ENCODE measurements at regions not wholly inside any gene's neighbourhood (a gene's known extent, or its start where the extent isn't known, plus 50 kb on each side); places are given as distances from the start of the nearest gene placed in this dataset.
A peak's percentile ranks its signal among the peaks of the same experiment; 100 is the strongest.

DNA sequence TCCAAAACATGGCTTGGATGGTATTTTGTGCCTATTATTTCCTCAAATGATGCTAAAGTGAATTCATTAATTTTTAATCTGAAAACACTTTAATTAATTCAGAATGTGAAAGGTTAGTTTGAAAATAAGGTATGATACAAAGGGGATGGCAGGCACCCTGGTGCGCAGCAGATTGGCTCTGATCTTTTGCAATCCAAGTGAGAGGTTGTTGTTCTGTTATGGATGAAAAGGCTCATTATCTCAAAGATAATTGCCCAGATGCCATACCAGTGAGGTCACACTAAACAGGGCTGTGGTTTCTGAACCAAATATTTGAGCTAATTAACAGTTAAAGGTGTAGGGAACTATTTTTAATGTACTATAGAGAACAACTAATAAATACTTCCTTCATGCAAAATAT is 504.9 kb downstream of the RAPGEF2 start:
- Histone ChIP-seq H3K27me3 (ENCODE audit: insufficient read depth, low read length) (no peaks in the 10 kb centered on the region), H3K27ac (ENCODE audit: low read depth, low read length) (no peak overlapping the region), H3K9ac (ENCODE audit: low read length) (no peak overlapping the region), H3K9me2 (ENCODE audit: insufficient read depth) (no peaks in the 10 kb centered on the region), H3K36me3 (ENCODE audit: control insufficient read depth in 1 of 2, insufficient read depth in 2 of 2, low read length in 2 of 2) (no peaks in the 10 kb centered on the region), H2AFZ (ENCODE audit: low read depth, low read length, poor library complexity, severe bottlenecking) (no peak overlapping the region), H3K79me2 (ENCODE audit: insufficient read depth, low read length) (no peaks in the 10 kb centered on the region), H4K20me1 (ENCODE audit: insufficient read depth) (no peaks in the 10 kb centered on the region), H3K9me3 (ENCODE audit: control insufficient read depth in 1 of 2, insufficient read depth in 1 of 2, low read depth in 1 of 2, low read length in 2 of 2) (no peaks in the 10 kb centered on the region), H3K4me2 (ENCODE audit: low read length) (peak overlapping the region; percentile 5; the same call in 1 of the 2 replicates), H3K4me1 (ENCODE audit: control insufficient read depth in 1 of 2, insufficient read depth in 2 of 2, low read length in 2 of 2) (peaks cover 5 to 16% of the 10 kb centered on the region in 2 experiments; a peak in 2 of 4 replicates), H3K4me3 (replicated peaks in 1 of 2; ENCODE audit: low read depth in 1 of 2, low read length in 2 of 2) (no peak overlapping the region)
- intact Hi-C loops (cut with micrococcal nuclease): no loop called here
- DNase-seq (ENCODE audit: low read depth, low spot score) (no peak), ATAC-seq (peak; percentile 54)
- CTCF ChIA-PET: interaction anchor here (0.8 kb wide), 1 partner anchor 157 kb away, joined by 3 read pairs; no protein-coding TSS in a partner anchor
- RAD21 ChIA-PET (ENCODE audit: low non-redundant PET in 1 of 2, low total read pairs in 2 of 2, uncharacterized antibody in 2 of 2, unreplicated experiment in 2 of 2): no interaction called here
- POLR2A ChIA-PET: no interaction called here
- no peak for TF ChIP-seq JUND (IDR thresholded peaks at IDR 0.05)
- TF ChIP-seq, protein P1, sequence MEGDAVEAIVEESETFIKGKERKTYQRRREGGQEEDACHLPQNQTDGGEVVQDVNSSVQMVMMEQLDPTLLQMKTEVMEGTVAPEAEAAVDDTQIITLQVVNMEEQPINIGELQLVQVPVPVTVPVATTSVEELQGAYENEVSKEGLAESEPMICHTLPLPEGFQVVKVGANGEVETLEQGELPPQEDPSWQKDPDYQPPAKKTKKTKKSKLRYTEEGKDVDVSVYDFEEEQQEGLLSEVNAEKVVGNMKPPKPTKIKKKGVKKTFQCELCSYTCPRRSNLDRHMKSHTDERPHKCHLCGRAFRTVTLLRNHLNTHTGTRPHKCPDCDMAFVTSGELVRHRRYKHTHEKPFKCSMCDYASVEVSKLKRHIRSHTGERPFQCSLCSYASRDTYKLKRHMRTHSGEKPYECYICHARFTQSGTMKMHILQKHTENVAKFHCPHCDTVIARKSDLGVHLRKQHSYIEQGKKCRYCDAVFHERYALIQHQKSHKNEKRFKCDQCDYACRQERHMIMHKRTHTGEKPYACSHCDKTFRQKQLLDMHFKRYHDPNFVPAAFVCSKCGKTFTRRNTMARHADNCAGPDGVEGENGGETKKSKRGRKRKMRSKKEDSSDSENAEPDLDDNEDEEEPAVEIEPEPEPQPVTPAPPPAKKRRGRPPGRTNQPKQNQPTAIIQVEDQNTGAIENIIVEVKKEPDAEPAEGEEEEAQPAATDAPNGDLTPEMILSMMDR (IDR thresholded peaks at IDR 0.05 in 2 of 3, conservative IDR thresholded peaks at IDR 0.05 in 1 of 3; ENCODE audit: borderline replicate concordance in 1 of 3, insufficient read depth in 1 of 3, low read depth in 2 of 3, low read length in 2 of 3): no peak
- TF ChIP-seq, protein P2, sequence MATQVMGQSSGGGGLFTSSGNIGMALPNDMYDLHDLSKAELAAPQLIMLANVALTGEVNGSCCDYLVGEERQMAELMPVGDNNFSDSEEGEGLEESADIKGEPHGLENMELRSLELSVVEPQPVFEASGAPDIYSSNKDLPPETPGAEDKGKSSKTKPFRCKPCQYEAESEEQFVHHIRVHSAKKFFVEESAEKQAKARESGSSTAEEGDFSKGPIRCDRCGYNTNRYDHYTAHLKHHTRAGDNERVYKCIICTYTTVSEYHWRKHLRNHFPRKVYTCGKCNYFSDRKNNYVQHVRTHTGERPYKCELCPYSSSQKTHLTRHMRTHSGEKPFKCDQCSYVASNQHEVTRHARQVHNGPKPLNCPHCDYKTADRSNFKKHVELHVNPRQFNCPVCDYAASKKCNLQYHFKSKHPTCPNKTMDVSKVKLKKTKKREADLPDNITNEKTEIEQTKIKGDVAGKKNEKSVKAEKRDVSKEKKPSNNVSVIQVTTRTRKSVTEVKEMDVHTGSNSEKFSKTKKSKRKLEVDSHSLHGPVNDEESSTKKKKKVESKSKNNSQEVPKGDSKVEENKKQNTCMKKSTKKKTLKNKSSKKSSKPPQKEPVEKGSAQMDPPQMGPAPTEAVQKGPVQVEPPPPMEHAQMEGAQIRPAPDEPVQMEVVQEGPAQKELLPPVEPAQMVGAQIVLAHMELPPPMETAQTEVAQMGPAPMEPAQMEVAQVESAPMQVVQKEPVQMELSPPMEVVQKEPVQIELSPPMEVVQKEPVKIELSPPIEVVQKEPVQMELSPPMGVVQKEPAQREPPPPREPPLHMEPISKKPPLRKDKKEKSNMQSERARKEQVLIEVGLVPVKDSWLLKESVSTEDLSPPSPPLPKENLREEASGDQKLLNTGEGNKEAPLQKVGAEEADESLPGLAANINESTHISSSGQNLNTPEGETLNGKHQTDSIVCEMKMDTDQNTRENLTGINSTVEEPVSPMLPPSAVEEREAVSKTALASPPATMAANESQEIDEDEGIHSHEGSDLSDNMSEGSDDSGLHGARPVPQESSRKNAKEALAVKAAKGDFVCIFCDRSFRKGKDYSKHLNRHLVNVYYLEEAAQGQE (IDR thresholded peaks at IDR 0.05; ENCODE audit: low read depth): no peak
- no peak for TF ChIP-seq SIN3A (IDR thresholded peaks at IDR 0.05; ENCODE audit: low read depth)
- no peak for TF ChIP-seq TCF7L2 (IDR thresholded peaks at IDR 0.05; ENCODE audit: borderline replicate concordance, extremely low read depth, insufficient read depth, insufficient read length)
- TF ChIP-seq, protein P3, sequence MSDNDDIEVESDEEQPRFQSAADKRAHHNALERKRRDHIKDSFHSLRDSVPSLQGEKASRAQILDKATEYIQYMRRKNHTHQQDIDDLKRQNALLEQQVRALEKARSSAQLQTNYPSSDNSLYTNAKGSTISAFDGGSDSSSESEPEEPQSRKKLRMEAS (IDR thresholded peaks at IDR 0.05): no peak
- no peak for TF ChIP-seq ZFX (IDR thresholded peaks at IDR 0.05)
- TF ChIP-seq EZH2phosphoT487 (IDR thresholded peaks at IDR 0.05; ENCODE audit: borderline replicate concordance): no peak
- no peak for TF ChIP-seq SP1 (IDR thresholded peaks at IDR 0.05; ENCODE audit: low read depth)
- TF ChIP-seq EZH2 (IDR thresholded peaks at IDR 0.05): no peak
- no peak for TF ChIP-seq ELF1 (IDR thresholded peaks at IDR 0.05; ENCODE audit: borderline replicate concordance, low read depth)
- no peak for TF ChIP-seq EGR1 (IDR thresholded peaks at IDR 0.05; ENCODE audit: low read depth)
- no peak for TF ChIP-seq YY1 (IDR thresholded peaks at IDR 0.05; ENCODE audit: extremely low read depth, insufficient replicate concordance, low read depth, low read length)
- BruUV-seq (replicated peaks): no TSS peak

Data from HCT116 (cell line).